ENCODE measurements at regions not wholly inside any gene's neighbourhood (a gene's known extent, or its start where the extent isn't known, plus 50 kb on each side); places are given as distances from the start of the nearest gene placed in this dataset.
A peak's percentile ranks its signal among the peaks of the same experiment; 100 is the strongest.

DNA sequence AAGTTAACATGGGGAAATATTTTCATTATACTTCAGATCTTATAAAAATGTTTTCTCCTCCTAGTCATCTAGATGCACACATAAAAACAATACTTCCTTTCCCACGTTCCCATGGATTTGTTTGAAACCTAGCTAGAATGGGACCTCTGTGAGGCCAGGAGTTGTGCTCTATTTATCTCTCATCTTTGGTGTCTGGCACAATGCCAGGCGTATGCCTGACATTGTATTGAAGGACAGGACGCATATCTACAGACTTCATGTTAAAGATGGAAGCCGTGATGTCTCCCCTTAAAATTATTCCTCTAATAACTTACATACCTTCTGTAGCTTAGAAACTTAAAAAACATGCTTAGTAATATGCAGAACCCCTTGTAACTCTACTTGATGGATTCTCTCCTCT is 394.5 kb upstream of the FAT1 start:
- no peak for DNase-seq (ENCODE audit: low read depth)
- ChIA-PET POLR2A (no interaction called here), CTCF (interaction anchor here (0.9 kb wide), 1 partner anchor 9 kb away, joined by 3 read pairs; no protein-coding TSS in a partner anchor)
- no peaks in the 10 kb centered on the region for H3K36me3 ChIP-seq (ENCODE audit: control insufficient read depth, insufficient read depth, low read length)
- no peaks in the 10 kb centered on the region for H3K27me3 ChIP-seq (ENCODE audit: control insufficient read depth, insufficient read depth, low read length)
- no peak overlapping the region for H3K4me3 ChIP-seq (ENCODE audit: low read depth, low read length)
- TF ChIP-seq, protein P1, sequence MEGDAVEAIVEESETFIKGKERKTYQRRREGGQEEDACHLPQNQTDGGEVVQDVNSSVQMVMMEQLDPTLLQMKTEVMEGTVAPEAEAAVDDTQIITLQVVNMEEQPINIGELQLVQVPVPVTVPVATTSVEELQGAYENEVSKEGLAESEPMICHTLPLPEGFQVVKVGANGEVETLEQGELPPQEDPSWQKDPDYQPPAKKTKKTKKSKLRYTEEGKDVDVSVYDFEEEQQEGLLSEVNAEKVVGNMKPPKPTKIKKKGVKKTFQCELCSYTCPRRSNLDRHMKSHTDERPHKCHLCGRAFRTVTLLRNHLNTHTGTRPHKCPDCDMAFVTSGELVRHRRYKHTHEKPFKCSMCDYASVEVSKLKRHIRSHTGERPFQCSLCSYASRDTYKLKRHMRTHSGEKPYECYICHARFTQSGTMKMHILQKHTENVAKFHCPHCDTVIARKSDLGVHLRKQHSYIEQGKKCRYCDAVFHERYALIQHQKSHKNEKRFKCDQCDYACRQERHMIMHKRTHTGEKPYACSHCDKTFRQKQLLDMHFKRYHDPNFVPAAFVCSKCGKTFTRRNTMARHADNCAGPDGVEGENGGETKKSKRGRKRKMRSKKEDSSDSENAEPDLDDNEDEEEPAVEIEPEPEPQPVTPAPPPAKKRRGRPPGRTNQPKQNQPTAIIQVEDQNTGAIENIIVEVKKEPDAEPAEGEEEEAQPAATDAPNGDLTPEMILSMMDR (IDR thresholded peaks at IDR 0.05; ENCODE audit: insufficient read depth, low read depth, low read length) = no peak

DNA sequence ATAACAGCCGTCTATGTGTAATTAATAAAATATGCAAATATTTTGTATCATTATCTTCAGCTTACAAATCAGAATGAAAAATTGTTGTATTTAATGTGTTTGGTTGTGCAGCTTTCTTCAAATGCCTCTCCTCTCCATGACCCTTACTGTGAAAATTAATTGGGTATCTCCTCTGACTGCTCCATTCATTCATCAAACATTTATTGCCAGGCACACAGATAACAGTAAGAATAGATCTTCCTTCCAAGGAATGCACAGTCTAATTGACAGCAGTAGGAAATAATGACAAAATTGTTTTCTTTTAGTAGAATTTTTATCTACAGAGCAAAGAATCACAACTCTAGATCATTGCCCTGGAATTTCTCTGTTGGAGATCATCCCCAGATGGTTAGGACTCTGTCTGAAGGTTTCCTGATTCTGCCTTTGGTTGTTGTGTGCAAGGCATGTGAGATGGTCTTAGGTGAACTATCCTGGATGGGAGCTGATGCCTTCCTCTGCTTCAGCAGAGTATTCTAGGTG is 395.0 kb upstream of the FAT1 start:
- peak; percentile 44 for DNase-seq (ENCODE audit: low read depth)
- CTCF ChIA-PET = interaction anchor here (0.9 kb wide), 1 partner anchor 9 kb away, joined by 3 read pairs; no protein-coding TSS in a partner anchor
- Histone ChIP-seq H3K4me3 (ENCODE audit: low read depth, low read length) (no peak overlapping the region), H3K36me3 (ENCODE audit: control insufficient read depth, insufficient read depth, low read length) (no peaks in the 10 kb centered on the region), H3K27me3 (ENCODE audit: control insufficient read depth, insufficient read depth, low read length) (no peaks in the 10 kb centered on the region)
- POLR2A ChIA-PET = no interaction called here
- TF ChIP-seq, protein P1 (IDR thresholded peaks at IDR 0.05; ENCODE audit: insufficient read depth, low read depth, low read length) = no peak

DNA sequence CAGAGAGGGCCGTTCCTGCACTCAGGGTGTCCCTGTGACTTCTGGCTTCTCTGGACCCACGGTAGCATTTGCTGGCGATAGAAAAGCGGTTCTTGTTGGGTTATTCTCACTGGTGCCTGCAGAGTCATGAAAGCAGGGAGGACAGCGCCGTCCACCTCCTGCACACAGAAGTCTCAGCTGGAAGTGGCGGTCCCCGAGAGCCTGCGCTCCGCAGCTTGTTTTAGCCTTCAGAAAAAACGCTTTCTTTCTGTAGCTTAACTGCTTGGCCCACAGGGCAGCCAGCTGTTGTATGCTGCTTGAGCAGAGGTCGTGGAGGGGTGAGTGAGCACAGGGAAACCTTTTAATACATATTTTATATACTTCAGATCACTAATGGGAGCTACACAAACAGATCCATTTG is 400.7 kb upstream of the FAT1 start:
- CTCF ChIA-PET = interaction anchor here (1.4 kb wide), 1 partner anchor 16 kb away, joined by 3 read pairs; no protein-coding TSS in a partner anchor
- TF ChIP-seq, protein P1 (IDR thresholded peaks at IDR 0.05; ENCODE audit: insufficient read depth, low read depth, low read length) = no peak

DNA sequence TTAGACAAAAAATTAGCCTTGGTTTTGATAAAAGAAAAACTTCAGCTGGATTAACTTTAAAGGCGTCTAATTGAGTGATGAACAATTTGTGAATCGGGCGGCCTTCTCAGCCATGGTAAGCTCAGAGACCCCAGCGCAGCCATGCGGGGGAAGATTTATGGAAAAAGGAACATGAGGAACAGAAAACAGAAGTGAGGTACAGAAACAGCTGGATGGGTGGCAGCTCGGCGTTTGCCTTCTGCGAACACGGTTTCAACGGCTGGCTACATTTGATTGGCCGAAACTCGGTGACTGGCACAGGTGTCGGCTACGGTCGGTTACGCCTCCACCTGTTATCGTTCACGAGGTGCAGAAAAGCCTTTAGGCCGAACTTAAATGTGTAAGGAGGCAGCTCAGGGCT is 401.4 kb upstream of the FAT1 start:
- H3K4me3 ChIP-seq (ENCODE audit: low read depth, low read length) = no peak overlapping the region
- POLR2A ChIA-PET = no interaction called here
- DNase-seq (ENCODE audit: low read depth) = no peak
- no peaks in the 10 kb centered on the region for H3K36me3 ChIP-seq (ENCODE audit: control insufficient read depth, insufficient read depth, low read length)
- TF ChIP-seq, protein P1 (IDR thresholded peaks at IDR 0.05; ENCODE audit: insufficient read depth, low read depth, low read length) = no peak
- CTCF ChIA-PET = no interaction called here
- no peaks in the 10 kb centered on the region for H3K27me3 ChIP-seq (ENCODE audit: control insufficient read depth, insufficient read depth, low read length)

More for the DNA sequence above, 400.7 kb upstream of the FAT1 start:
- no peak for DNase-seq (ENCODE audit: low read depth)
- POLR2A ChIA-PET = no interaction called here
- Histone ChIP-seq H3K36me3 (ENCODE audit: control insufficient read depth, insufficient read depth, low read length) (no peaks in the 10 kb centered on the region), H3K4me3 (ENCODE audit: low read depth, low read length) (no peak overlapping the region), H3K27me3 (ENCODE audit: control insufficient read depth, insufficient read depth, low read length) (no peaks in the 10 kb centered on the region)

DNA sequence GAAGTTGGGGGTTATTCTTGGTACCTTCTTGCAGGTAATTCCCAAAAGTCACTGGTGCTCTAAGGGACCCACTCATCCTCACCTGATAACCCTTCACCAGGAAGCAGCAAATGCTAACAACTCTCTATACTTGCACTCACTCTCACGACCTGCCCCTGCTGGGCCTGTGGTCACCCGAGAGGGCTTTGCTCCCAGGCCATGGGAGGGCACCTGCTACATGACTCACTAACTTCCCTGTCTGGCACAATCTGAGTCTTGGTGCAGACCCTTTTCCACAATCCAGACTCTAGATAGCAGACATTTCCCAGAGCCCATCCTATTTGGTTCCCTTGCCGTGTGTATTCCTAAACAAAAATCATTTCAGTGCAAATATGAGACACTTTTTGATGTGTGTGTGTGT is 403.8 kb upstream of the FAT1 start:
- Histone ChIP-seq H3K36me3 (ENCODE audit: control insufficient read depth, insufficient read depth, low read length) (no peaks in the 10 kb centered on the region), H3K27me3 (ENCODE audit: control insufficient read depth, insufficient read depth, low read length) (no peaks in the 10 kb centered on the region), H3K4me3 (ENCODE audit: low read depth, low read length) (no peak overlapping the region)
- POLR2A ChIA-PET = no interaction called here
- DNase-seq (ENCODE audit: low read depth) = no peak
- TF ChIP-seq, protein P1 (IDR thresholded peaks at IDR 0.05; ENCODE audit: insufficient read depth, low read depth, low read length) = no peak
- CTCF ChIA-PET = no interaction called here

Data from BJ (cell line).